B cell (primary cell): ENCODE measurements at regions not wholly inside any gene's neighbourhood (a gene's known extent, or its start where the extent isn't known, plus 50 kb on each side); places are given as distances from the start of the nearest gene placed in this dataset.

Experiments
- EZH2 ChIP-seq: IDR thresholded peaks from 2 replicates; pipeline ENCODE4 v1.6.1; 2012; ENCODE audit warnings: borderline replicate concordance, low read depth, mild to moderate bottlenecking, moderate library complexity, low read length; ENCODE audit not compliant: insufficient read depth, poor library complexity, severe bottlenecking
- TF ChIP-seq, protein P1 (sequence below): fragments of 200-600 bp; IDR thresholded peaks from one replicate; pipeline ENCODE4 v1.8.0; 2022; ENCODE audit warnings: antibody characterized with exemption, mild to moderate bottlenecking

DNA sequence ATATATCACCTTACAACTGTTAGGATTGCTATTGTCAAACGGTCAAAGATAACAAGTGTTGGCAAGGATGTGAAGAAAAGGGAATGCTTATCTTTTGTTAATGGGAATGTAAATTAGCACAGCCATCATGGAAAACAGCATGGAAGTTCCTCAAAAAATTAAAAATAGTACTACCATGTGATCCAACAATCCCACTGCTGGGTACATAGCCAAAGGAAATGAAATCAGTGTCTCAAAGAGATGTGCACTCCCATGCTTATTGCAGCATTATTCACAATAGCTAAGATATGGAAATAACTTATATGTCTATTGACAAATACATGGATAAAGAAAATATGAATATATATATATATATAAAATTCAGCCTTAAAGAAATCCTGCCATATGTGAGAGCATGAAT lies 274.6 kb downstream of the EDEM1 start:
- TF ChIP-seq, protein P1, sequence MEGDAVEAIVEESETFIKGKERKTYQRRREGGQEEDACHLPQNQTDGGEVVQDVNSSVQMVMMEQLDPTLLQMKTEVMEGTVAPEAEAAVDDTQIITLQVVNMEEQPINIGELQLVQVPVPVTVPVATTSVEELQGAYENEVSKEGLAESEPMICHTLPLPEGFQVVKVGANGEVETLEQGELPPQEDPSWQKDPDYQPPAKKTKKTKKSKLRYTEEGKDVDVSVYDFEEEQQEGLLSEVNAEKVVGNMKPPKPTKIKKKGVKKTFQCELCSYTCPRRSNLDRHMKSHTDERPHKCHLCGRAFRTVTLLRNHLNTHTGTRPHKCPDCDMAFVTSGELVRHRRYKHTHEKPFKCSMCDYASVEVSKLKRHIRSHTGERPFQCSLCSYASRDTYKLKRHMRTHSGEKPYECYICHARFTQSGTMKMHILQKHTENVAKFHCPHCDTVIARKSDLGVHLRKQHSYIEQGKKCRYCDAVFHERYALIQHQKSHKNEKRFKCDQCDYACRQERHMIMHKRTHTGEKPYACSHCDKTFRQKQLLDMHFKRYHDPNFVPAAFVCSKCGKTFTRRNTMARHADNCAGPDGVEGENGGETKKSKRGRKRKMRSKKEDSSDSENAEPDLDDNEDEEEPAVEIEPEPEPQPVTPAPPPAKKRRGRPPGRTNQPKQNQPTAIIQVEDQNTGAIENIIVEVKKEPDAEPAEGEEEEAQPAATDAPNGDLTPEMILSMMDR, result no peak
- no peak for TF ChIP-seq EZH2
